SU-DHL-6 (cell line): ENCODE measurements at regions not wholly inside any gene's neighbourhood (a gene's known extent, or its start where the extent isn't known, plus 50 kb on each side); places are given as distances from the start of the nearest gene placed in this dataset.
A peak's percentile ranks its signal among the peaks of the same experiment; 100 is the strongest.

Experiments used
- H2AFZ ChIP-seq: fragments of 200-600 bp; sonication (generic); 2 replicates; pipeline ENCODE4 v1.6.1; 2014; ENCODE audit warnings: low read depth, mild to moderate bottlenecking, moderate library complexity, mixed read lengths, antibody characterized with exemption, low read length; ENCODE audit not compliant: severe bottlenecking
- H3F3A ChIP-seq: fragments of 200-600 bp; shearing (Covaris generic); 2 replicates; pipeline ENCODE4 v1.6.0; 2016; ENCODE audit warnings: antibody characterized with exemption, mild to moderate bottlenecking; ENCODE audit not compliant: insufficient read depth
- H3K27ac ChIP-seq: fragments of 200-600 bp; sonication (generic); 2 replicates; pipeline ENCODE4 v1.5.1; 2016; ENCODE audit warnings: low read depth, mild to moderate bottlenecking, low read length, moderate library complexity, mixed read lengths
- H3K27me3 ChIP-seq: fragments of 200-600 bp; sonication (generic), shearing (Covaris generic); 2 replicates; pipeline ENCODE4 v1.6.0; 2014; ENCODE audit warnings: mild to moderate bottlenecking, low read length
- H3K36me3 ChIP-seq: fragments of 200-600 bp; sonication (generic); 2 replicates; pipeline ENCODE4 v1.6.1; 2014; ENCODE audit warnings: mild to moderate bottlenecking, low read length, mixed read lengths
- H3K4me2 ChIP-seq: fragments of 300-600, 200-600 bp; shearing (Covaris generic), sonication (generic); 2 replicates; pipeline ENCODE4 v1.6.0; 2014; ENCODE audit warnings: low read length, low read depth, mild to moderate bottlenecking; ENCODE audit not compliant: poor library complexity, severe bottlenecking
- H3K4me3 ChIP-seq: fragments of 200-600 bp; sonication (generic); 2 replicates; pipeline ENCODE4 v1.5.1; 2014; ENCODE audit warnings: antibody characterized with exemption, low read length, mild to moderate bottlenecking, mixed read lengths; ENCODE audit not compliant: insufficient read depth, poor library complexity, severe bottlenecking
- H3K79me2 ChIP-seq: fragments of 200-600 bp; sonication (generic); 2 replicates; pipeline ENCODE4 v1.6.1; 2014; ENCODE audit warnings: mild to moderate bottlenecking, low read length, moderate library complexity; ENCODE audit not compliant: insufficient read depth
- H3K9ac ChIP-seq: fragments of 200-600 bp; sonication (generic); 2 replicates; pipeline ENCODE4 v1.7.0; 2014; ENCODE audit warnings: mild to moderate bottlenecking, low read length
- H3K9me2 ChIP-seq: fragments of 200-600 bp; sonication (generic); replicated peaks from 2 replicates; pipeline ENCODE4 v1.6.1; 2014; ENCODE audit warnings: low read length; ENCODE audit not compliant: insufficient read depth
- H3K9me3 ChIP-seq: fragments of 200-600 bp; sonication (generic); 2 replicates; pipeline ENCODE4 v1.6.1; 2014; ENCODE audit warnings: low read length, mixed read lengths; ENCODE audit not compliant: insufficient read depth
- H4K20me1 ChIP-seq: fragments of 200-600 bp; sonication (generic); 2 replicates; pipeline ENCODE4 v1.6.1; 2014; ENCODE audit warnings: low read depth, mild to moderate bottlenecking, antibody characterized with exemption, low read length, moderate library complexity, mixed read lengths
- EZH2phosphoT487 ChIP-seq: fragments of 200-600 bp; sonication (generic), shearing (Covaris generic); conservative IDR thresholded peaks from 2 replicates; pipeline ENCODE4 v1.6.1; 2018; ENCODE audit warnings: mild to moderate bottlenecking, antibody characterized with exemption, low read length, moderate library complexity, mixed read lengths
- TF ChIP-seq, protein P1 (sequence below): fragments of 200-600 bp; sonication (generic); IDR thresholded peaks from one replicate; pipeline ENCODE4 v1.5.1; 2017; ENCODE audit warnings: antibody characterized with exemption, mild to moderate bottlenecking, low read length, moderate library complexity; ENCODE audit not compliant: insufficient read depth, poor library complexity, severe bottlenecking

GRCh38 chr9:26729187-26729586 is 163.4 kb downstream of the CAAP1 start:
- no peaks in the 10 kb centered on the region for H3K27me3 ChIP-seq

GRCh38 chr9:26727471-26727870 is 165.1 kb downstream of the CAAP1 start:
- H3K36me3 ChIP-seq, result no peaks in the 10 kb centered on the region
- H3F3A ChIP-seq, result no peaks in the 10 kb centered on the region
- TF ChIP-seq EZH2phosphoT487, result no peak
- TF ChIP-seq, protein P1, sequence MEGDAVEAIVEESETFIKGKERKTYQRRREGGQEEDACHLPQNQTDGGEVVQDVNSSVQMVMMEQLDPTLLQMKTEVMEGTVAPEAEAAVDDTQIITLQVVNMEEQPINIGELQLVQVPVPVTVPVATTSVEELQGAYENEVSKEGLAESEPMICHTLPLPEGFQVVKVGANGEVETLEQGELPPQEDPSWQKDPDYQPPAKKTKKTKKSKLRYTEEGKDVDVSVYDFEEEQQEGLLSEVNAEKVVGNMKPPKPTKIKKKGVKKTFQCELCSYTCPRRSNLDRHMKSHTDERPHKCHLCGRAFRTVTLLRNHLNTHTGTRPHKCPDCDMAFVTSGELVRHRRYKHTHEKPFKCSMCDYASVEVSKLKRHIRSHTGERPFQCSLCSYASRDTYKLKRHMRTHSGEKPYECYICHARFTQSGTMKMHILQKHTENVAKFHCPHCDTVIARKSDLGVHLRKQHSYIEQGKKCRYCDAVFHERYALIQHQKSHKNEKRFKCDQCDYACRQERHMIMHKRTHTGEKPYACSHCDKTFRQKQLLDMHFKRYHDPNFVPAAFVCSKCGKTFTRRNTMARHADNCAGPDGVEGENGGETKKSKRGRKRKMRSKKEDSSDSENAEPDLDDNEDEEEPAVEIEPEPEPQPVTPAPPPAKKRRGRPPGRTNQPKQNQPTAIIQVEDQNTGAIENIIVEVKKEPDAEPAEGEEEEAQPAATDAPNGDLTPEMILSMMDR, result no peak
- H2AFZ ChIP-seq, result no peak overlapping the region
- no peak overlapping the region for H3K27ac ChIP-seq
- H3K79me2 ChIP-seq, result no peaks in the 10 kb centered on the region
- H3K9me2 ChIP-seq, result no peaks in the 10 kb centered on the region
- H4K20me1 ChIP-seq, result no peaks in the 10 kb centered on the region
- H3K27me3 ChIP-seq, result no peaks in the 10 kb centered on the region
- no peak overlapping the region for H3K4me2 ChIP-seq
- H3K9me3 ChIP-seq, result no peaks in the 10 kb centered on the region
- H3K9ac ChIP-seq, result no peak overlapping the region
- H3K4me3 ChIP-seq, result no peak overlapping the region

More at GRCh38 chr9:26729187-26729586, 163.4 kb downstream of the CAAP1 start:
- no peaks in the 10 kb centered on the region for H4K20me1 ChIP-seq
- H3K36me3 ChIP-seq, result no peaks in the 10 kb centered on the region
- no peak overlapping the region for H3K4me3 ChIP-seq
- H3K79me2 ChIP-seq, result no peaks in the 10 kb centered on the region
- H3K9me2 ChIP-seq, result no peaks in the 10 kb centered on the region
- no peaks in the 10 kb centered on the region for H3K9me3 ChIP-seq
- H3F3A ChIP-seq, result no peaks in the 10 kb centered on the region
- TF ChIP-seq, protein P1, result no peak
- H2AFZ ChIP-seq, result no peak overlapping the region
- no peak overlapping the region for H3K4me2 ChIP-seq
- H3K27ac ChIP-seq, result no peak overlapping the region
- no peak overlapping the region for H3K9ac ChIP-seq

DNA sequence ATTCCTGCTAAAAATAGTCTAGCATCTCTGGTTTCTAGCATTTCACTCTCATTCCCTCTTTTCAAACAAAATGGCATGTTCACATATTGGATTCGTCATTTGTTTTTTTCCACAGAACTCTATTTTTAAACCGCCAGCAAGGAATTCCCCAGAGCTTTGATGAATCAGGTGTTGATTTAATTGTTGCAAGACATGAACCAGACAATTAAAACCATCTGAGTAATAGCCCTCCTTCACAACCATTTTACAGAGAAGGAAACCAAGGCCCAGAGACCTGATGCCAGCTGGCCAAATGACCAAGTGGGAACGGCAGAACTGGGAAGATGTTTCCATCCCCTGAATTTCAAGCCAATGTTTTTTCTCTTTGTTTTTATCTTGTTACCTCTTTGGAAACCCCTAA is 167.0 kb downstream of the CAAP1 start:
- no peak for TF ChIP-seq EZH2phosphoT487
- TF ChIP-seq, protein P1, result no peak
- Histone ChIP-seq H3K4me3 (no peak overlapping the region), H3K79me2 (no peaks in the 10 kb centered on the region), H3K27ac (no peak overlapping the region), H3F3A (no peaks in the 10 kb centered on the region), H3K4me2 (no peak overlapping the region), H3K9me3 (no peaks in the 10 kb centered on the region), H3K9me2 (no peaks in the 10 kb centered on the region), H3K36me3 (no peaks in the 10 kb centered on the region), H3K27me3 (no peaks in the 10 kb centered on the region), H4K20me1 (no peaks in the 10 kb centered on the region), H3K9ac (no peak overlapping the region), H2AFZ (no peak overlapping the region)

- Histone ChIP-seq H3K4me3 (no peak overlapping the region), H2AFZ (no peak overlapping the region), H3K36me3 (no peaks in the 10 kb centered on the region), H3K27ac (no peak overlapping the region), H4K20me1 (no peaks in the 10 kb centered on the region), H3K4me2 (no peak overlapping the region), H3K27me3 (no peaks in the 10 kb centered on the region), H3K9me2 (no peaks in the 10 kb centered on the region), H3F3A (no peaks in the 10 kb centered on the region), H3K9me3 (no peaks in the 10 kb centered on the region), H3K9ac (no peak overlapping the region), H3K79me2 (no peaks in the 10 kb centered on the region)
- TF ChIP-seq, protein P1, result peak; percentile 36
- no peak for TF ChIP-seq EZH2phosphoT487
These were observed 169.1 kb downstream of the CAAP1 start for GRCh38 chr9:26723486-26723885.
